NCI-H748 (cell line): ENCODE measurements at regions not wholly inside any gene's neighbourhood (a gene's known extent, or its start where the extent isn't known, plus 50 kb on each side); places are given as distances from the start of the nearest gene placed in this dataset.
"Not testable (repeated sequence)": the region's sequence is repeated elsewhere in the genome, so short reads cannot be mapped to it uniquely, and the experiment has no call there.

Source experiments
- DNase-seq: peaks from one replicate; lab custom pipeline; 2025; ENCODE audit not compliant: unreplicated experiment; lab: John Stamatoyannopoulos, UW

GRCh38 chr1:213751064-213751397 lies 236.7 kb upstream of the PROX1 start:
- DNase-seq = no peak

DNA sequence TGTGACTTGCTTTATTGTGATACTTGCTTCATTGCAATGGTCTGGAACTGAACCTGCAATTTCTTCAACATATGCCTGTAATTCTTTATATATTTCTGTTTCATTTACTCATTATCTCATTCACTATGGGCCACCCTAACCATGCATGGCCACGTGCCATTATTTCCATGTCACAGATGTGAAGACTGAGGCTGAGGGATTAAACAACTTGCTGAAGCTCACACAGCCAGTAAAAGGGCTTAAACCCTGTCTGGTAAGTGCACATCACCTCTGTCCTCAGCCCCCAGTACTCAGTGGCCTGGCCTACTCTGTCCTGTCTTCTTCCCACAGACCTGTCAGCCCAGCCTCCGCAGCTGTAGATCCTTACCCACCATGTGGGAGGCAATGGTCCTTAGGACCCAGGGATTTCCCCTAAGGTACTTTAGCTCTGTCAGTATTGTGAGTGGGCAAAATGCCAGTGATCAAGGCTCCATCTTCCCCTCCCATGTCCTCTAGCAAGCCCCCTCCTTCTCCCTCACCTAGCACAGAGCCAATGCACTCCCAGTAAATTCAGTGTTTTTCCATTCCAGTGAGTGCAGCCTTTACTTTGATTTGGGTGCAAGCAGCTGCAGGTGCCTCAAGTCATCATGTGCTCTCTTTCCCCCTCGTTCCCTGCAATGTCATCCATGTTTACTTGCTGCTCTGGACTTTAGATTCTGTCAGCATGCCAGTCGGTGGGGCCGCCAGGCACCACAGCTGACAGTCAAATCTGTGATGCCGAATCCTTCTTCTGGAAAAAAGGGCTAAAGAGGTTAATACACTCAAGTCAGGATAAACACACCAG lies 228.2 kb upstream of the PROX1 start:
- peak; percentile 28 for DNase-seq

GRCh38 chr1:213761845-213762407 lies 225.8 kb upstream of the PROX1 start:
- no peak for DNase-seq

DNA sequence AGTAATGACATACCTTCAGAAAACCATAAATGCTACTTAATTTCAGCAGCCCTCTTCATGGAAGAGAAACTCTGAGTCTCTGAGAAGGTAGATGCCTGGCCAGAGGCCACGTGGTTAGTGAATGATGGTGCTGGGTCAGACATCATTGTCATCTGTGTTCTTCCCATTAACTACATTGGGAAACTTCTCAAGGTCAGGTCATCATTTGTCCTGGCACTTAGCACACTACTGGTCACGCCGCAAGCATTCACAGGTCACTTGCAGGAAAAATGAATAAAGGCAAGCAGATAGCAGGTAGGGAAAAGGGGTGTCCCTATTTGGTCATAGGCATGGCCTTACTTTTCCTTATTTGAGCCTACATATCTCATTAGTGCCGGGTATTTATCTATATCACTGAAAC lies 220.1 kb upstream of the PROX1 start:
- DNase-seq = no peak

DNA sequence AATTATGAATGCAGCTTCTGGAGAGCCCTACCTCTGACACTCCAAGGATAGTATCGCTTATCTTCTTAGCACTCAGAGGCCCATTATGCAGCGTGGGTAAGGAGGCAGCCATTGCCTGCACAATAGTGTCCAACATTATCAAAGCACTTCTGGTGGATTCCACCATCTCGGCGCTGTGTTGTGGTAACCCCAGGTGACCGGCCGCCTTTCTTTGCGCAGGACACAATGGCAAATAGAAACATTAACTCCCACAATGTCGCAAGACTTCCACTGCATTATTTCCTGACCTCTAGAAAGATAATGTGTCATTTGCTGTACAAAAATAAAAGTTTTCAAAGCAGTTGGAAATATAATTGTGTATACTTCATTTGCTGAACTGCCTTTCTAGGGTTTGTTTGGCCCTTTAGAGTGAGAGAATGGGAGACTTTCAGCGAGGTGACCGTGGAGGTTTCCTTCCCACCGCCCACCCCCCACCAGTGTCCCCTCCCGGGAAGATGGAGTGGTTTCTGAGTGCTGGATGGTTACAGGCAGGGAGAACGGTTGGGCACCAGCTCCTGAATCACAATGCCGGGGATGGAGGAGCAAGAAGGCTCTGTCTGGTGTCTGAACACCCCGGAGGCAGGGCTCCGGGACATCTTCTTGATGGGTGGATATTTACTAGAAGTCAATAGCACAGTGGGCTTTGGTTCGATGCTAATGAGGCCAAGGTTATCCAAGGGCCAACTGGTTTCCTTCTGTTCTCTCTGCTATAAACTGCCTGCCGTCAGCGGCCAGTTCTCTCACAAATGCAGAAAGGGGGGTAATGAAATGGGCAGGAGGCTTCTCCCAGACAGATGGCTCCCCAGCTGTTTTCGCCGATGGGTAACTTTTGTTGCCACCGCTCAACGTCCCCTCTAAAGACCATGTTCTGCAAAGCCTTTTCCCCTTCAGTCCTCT lies 215.4 kb upstream of the PROX1 start:
- DNase-seq = no peak

- DNase-seq = no peak
These were observed 213.8 kb upstream of the PROX1 start for GRCh38 chr1:213773975-213774374.

GRCh38 chr1:213776969-213777368 lies 210.8 kb upstream of the PROX1 start:
- DNase-seq = no peak

- DNase-seq = peak; percentile 6
These were observed 208.5 kb upstream of the PROX1 start for GRCh38 chr1:213779228-213779627.

DNA sequence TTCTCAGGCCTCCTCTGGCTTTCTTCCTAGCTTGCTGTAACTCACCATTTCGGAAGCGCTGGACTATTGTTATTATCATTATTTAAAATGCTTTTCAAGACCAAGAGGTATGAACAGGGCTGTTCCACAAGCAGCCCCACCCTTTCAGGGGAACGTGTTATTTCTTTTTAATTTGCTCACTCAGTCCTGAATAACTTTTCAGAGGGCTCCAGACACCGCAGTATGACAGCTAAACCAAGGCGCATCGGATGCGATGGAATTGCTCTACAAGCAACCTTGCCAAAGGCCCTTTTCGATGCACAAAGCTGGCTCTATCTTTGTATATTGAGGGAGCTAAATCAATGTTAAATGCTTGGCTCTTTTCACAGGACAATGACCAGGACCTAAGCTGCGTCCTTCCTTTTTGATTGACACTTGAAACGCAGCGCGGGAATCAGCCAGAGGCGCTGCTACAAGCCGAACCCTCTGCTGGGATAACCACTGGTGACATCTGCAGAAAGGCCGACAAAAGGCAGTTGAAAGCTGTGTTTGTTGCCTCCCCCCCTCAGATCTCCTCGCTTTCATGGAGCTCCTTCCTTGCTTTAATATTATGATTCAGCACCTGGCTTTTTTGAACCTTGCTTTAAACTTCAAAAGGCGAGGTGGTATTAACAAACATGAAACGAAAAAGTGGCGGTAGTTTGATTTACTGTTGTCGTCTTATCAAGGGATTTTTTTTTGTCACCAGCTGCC lies 204.7 kb upstream of the PROX1 start:
- peak; percentile 70 for DNase-seq

DNA sequence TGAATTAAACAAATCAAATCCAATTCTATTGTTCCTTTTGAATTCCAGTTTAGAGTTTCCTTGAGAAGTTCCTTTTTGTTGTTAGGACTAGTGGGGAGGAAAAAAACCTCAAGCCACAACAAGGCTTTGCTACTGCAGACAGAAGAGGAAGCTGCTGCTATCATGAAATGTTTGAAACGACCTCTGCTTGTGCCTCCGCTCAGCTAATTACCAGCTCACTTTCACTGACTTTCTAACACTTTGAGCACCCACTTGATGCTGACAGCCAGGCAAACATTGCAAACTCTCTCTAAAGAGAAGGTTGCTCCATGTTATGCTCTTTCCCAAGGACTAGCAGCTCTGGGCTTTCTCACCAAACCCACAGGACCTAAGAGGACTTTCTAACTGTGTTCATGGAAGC lies 203.9 kb upstream of the PROX1 start:
- DNase-seq = peak; percentile 26

DNA sequence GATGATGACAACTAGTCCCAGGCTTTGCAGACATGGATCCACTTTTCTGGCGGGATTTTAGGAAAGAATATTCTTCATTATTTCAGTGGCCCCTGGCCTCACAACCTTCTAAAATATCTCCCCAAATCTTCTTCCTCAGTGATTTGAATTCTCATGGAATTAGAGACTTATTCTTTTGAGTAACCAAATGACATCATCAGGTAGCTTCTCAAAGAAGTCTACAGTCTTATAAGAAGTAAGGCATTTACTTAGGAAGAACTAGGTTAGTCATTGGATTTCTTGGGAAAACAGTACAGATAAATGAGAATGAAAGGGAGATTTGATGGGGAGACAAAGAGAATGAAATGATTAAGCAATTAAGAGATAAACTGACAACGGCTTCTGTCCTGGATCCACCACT lies 201.1 kb upstream of the PROX1 start:
- DNase-seq = no peak

DNA sequence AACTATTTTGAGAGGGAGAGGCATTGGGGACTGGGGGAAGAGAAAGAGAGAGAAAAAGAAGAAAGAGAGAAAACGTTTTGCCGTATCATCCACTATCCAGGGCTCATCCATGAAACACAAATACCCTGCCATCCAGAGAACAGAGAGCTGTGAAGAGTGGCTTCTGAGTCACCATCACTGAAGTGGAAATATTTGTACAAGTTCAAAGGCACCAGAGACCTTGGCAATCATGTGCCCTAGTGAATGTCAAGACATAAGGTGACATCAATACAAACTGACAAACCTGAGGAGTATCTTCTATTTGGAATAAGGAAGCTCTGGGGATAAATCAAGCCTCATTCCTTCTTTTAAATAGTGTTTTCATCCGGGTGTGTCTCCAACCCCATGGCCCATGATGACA lies 197.2 kb upstream of the PROX1 start:
- no peak for DNase-seq

- no peak for DNase-seq
These were observed 194.2 kb upstream of the PROX1 start for GRCh38 chr1:213793482-213794067.

- no peak for DNase-seq
These were observed 191.2 kb upstream of the PROX1 start for GRCh38 chr1:213796525-213796924.

GRCh38 chr1:213808288-213808687 lies 179.5 kb upstream of the PROX1 start:
- not testable (repeated sequence) for DNase-seq

DNA sequence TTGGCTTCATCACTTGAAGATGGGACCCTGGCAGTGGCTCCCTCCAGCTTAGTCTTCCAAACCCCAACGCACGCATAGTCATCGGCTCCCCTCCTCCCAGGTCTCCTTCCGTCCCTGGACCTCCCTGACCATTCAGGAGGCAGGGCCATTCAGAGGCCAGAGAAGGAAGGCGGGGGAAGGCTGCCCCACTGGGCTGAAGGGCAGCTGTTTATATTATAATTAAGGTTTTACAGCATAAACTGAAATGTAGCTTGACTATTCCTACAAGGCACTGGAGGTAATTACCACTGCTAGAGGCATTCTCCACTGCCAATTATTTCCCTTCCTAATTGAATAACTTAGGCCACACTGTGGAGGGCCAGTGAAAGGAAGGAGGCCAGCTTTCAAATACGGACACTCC lies 170.6 kb upstream of the PROX1 start:
- no peak for DNase-seq

DNA sequence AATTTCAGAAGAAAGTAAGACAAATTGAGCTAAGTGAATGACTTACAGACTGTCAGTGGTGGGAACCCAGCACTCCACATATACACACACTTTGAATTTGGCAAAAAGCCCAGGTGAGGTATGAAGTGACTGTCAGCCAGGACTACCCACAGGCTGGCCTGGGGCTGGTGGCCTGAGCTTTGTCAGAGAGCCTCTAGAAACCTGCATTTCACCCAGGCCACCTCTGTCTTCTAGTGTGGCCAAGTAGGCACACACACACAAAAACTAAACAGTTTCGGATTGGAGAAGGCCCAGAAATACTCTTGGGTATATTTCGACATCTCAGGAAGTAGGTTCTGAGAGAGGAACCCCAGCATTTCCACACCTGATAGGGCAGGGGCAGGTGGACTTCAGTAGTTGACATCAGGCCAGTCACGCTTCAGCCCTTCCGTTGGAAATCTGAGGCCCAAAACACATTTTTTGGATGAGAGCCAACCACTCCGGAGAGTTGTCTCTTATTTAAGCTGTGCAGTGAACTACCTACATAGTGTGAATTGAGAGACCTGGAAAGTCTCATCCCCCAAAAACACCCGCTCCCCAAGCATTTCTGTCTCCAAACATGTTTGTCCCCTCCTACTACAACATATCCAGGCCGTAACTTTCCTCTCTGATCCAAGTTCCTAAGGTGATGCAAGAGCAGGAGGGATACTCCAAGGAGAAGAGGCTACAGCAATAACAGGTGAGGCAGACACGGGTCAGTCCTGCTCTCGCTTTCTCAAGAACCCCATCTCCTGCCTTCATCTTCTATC lies 167.2 kb upstream of the PROX1 start:
- DNase-seq = peak; percentile 50

- no peak for DNase-seq
These were observed 166.4 kb upstream of the PROX1 start for GRCh38 chr1:213821175-213821942.

GRCh38 chr1:213821943-213822334 lies 165.8 kb upstream of the PROX1 start:
- no peak for DNase-seq
